Gastrocnemius medialis (tissue), 4 donors: ENCODE measurements at regions not wholly inside any gene's neighbourhood (a gene's known extent, or its start where the extent isn't known, plus 50 kb on each side); places are given as distances from the start of the nearest gene placed in this dataset.

Experiments used
- CTCF ChIP-seq, 5 experiments: fragments of 450-650 bp in 3 of 5; fragments of 200-600 bp in 2 of 5; sonication (generic) in 2 of 5; IDR thresholded peaks in 4 of 5; conservative IDR thresholded peaks in 1 of 5; 1 replicate in 4 of 5; 2 replicates in 1 of 5; pipeline ENCODE4 v1.5.1; 2016 to 2019; ENCODE audit warnings: antibody characterized with exemption in 5 of 5, mild to moderate bottlenecking in 3 of 5, moderate library complexity in 3 of 5
- POLR2A ChIP-seq, 2 donors: fragments of 450-650 bp; IDR thresholded peaks; one replicate each; pipeline ENCODE4 v1.6.1; 2017; ENCODE audit warnings: antibody characterized with exemption in 2 of 2, mild to moderate bottlenecking in 2 of 2, moderate library complexity in 2 of 2

GRCh38 chr11:26096451-26096850 lies 235.5 kb upstream of the ANO3 start:
- TF ChIP-seq CTCF (IDR thresholded peaks at IDR 0.05 in 4 of 5, conservative IDR thresholded peaks at IDR 0.05 in 1 of 5) (no peak), POLR2A (IDR thresholded peaks at IDR 0.05) (no peak)
